Upper lobe of left lung (tissue), 4 donors: ENCODE measurements at regions not wholly inside any gene's neighbourhood (a gene's known extent, or its start where the extent isn't known, plus 50 kb on each side); places are given as distances from the start of the nearest gene placed in this dataset.

Experiments
- EP300 ChIP-seq, 4 donors: sonication (generic); formaldehyde crosslinking; IDR thresholded peaks; one replicate each; pipeline ENCODE4 v1.5.1; 2017; ENCODE audit warnings: antibody characterized with exemption in 4 of 4, control low read depth in 2 of 4
- POLR2A ChIP-seq, 4 donors: fragments of 450-650 bp; IDR thresholded peaks; one replicate each; pipeline ENCODE4 v1.5.1; 2016 to 2017; ENCODE audit warnings: antibody characterized with exemption in 4 of 4, mild to moderate bottlenecking in 2 of 4
- POLR2AphosphoS5 ChIP-seq, 2 donors: sonication (generic); formaldehyde crosslinking; IDR thresholded peaks; one replicate each; pipeline ENCODE4 v1.5.1; 2017; ENCODE audit warnings: antibody characterized with exemption in 2 of 2
- TF ChIP-seq, protein P1 (sequence below), 6 experiments: fragments of 450-650 bp in 4 of 6; fragments of 200-600 bp in 2 of 6; sonication (generic) in 2 of 6; IDR thresholded peaks; one replicate each; pipeline ENCODE4 v1.5.1; 2016 to 2019; ENCODE audit warnings: antibody characterized with exemption in 6 of 6

DNA sequence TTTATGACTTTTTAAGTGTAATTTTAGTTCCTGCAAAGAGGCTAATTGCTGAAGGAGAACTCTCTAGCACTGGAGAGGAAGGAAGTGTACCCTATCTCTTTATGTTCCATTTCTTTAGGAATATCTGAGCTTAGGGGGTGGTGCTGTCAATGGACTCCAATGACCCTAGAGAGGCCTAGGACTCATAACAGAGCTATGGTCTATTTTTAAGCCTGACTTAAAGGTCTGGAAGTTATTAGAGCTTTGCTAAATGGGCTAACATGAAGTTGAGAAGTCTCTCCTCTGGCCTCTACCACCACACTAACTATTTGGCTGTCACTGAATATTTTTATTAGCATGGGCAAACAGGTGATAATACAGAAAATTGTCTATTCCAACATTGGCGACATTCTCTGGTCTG lies 152.2 kb downstream of the SPATA18 start:
- no peak for TF ChIP-seq POLR2A (IDR thresholded peaks at IDR 0.05)
- TF ChIP-seq, protein P1, sequence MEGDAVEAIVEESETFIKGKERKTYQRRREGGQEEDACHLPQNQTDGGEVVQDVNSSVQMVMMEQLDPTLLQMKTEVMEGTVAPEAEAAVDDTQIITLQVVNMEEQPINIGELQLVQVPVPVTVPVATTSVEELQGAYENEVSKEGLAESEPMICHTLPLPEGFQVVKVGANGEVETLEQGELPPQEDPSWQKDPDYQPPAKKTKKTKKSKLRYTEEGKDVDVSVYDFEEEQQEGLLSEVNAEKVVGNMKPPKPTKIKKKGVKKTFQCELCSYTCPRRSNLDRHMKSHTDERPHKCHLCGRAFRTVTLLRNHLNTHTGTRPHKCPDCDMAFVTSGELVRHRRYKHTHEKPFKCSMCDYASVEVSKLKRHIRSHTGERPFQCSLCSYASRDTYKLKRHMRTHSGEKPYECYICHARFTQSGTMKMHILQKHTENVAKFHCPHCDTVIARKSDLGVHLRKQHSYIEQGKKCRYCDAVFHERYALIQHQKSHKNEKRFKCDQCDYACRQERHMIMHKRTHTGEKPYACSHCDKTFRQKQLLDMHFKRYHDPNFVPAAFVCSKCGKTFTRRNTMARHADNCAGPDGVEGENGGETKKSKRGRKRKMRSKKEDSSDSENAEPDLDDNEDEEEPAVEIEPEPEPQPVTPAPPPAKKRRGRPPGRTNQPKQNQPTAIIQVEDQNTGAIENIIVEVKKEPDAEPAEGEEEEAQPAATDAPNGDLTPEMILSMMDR (IDR thresholded peaks at IDR 0.05), result no peak
- no peak for TF ChIP-seq POLR2AphosphoS5 (IDR thresholded peaks at IDR 0.05)
- TF ChIP-seq EP300 (IDR thresholded peaks at IDR 0.05), result no peak
